GM04503 (cell line): ENCODE measurements at regions not wholly inside any gene's neighbourhood (a gene's known extent, or its start where the extent isn't known, plus 50 kb on each side); places are given as distances from the start of the nearest gene placed in this dataset.

Source experiments
- DNase-seq: peaks from one replicate; pipeline ENCODE4 v3.0.0-alpha.2; 2012; ENCODE audit warnings: low read depth

GRCh38 chr1:175894581-175894980 is 151.2 kb upstream of the TNR start:
- DNase-seq, result no peak

- DNase-seq, result no peak
These were observed 149.8 kb upstream of the TNR start for GRCh38 chr1:175893192-175893591.

- no peak for DNase-seq
These were observed 149.3 kb upstream of the TNR start for GRCh38 chr1:175892686-175893085.

- no peak for DNase-seq
These were observed 148.5 kb upstream of the TNR start for GRCh38 chr1:175891783-175892309.

GRCh38 chr1:175890958-175891357 is 147.6 kb upstream of the TNR start:
- DNase-seq, result no peak

GRCh38 chr1:175889848-175890247 is 146.5 kb upstream of the TNR start:
- no peak for DNase-seq

- no peak for DNase-seq
These were observed 145.6 kb upstream of the TNR start for GRCh38 chr1:175888996-175889395.

GRCh38 chr1:175887981-175888428 is 144.6 kb upstream of the TNR start:
- no peak for DNase-seq

- no peak for DNase-seq
These were observed 144.1 kb upstream of the TNR start for GRCh38 chr1:175887521-175887920.

GRCh38 chr1:175885326-175885725 is 141.9 kb upstream of the TNR start:
- DNase-seq, result peak; percentile 34

- no peak for DNase-seq
These were observed 141.0 kb upstream of the TNR start for GRCh38 chr1:175884369-175884768.

- no peak for DNase-seq
These were observed 138.8 kb upstream of the TNR start for GRCh38 chr1:175882192-175882591.

- no peak for DNase-seq
These were observed 138.0 kb upstream of the TNR start for GRCh38 chr1:175881246-175881976.

GRCh38 chr1:175878775-175879174 is 135.4 kb upstream of the TNR start:
- no peak for DNase-seq

- no peak for DNase-seq
These were observed 134.7 kb upstream of the TNR start for GRCh38 chr1:175877939-175878737.

GRCh38 chr1:175875556-175875955 is 132.2 kb upstream of the TNR start:
- no peak for DNase-seq

- DNase-seq, result no peak
These were observed 130.7 kb upstream of the TNR start for GRCh38 chr1:175874081-175874480.

- no peak for DNase-seq
These were observed 130.0 kb upstream of the TNR start for GRCh38 chr1:175873290-175873935.

- DNase-seq, result no peak
These were observed 129.2 kb upstream of the TNR start for GRCh38 chr1:175872588-175872987.

GRCh38 chr1:175871647-175872046 is 128.3 kb upstream of the TNR start:
- no peak for DNase-seq

- DNase-seq, result no peak
These were observed 126.8 kb upstream of the TNR start for GRCh38 chr1:175870217-175870616.

GRCh38 chr1:175866776-175867175 is 123.4 kb upstream of the TNR start:
- no peak for DNase-seq
